Breast epithelium (tissue), 3 donors: ENCODE measurements at regions not wholly inside any gene's neighbourhood (a gene's known extent, or its start where the extent isn't known, plus 50 kb on each side); places are given as distances from the start of the nearest gene placed in this dataset.

Experiments
- POLR2AphosphoS5 ChIP-seq, 3 donors: sonication (generic); formaldehyde crosslinking; IDR thresholded peaks; one replicate each; pipeline ENCODE4 v1.6.1; 2017; ENCODE audit warnings: antibody characterized with exemption in 3 of 3
- TF ChIP-seq, protein P1 (sequence below), 3 donors: fragments of 450-650 bp; IDR thresholded peaks; one replicate each; pipeline ENCODE4 v1.5.1; 2016 to 2017; ENCODE audit warnings: antibody characterized with exemption in 3 of 3, mild to moderate bottlenecking in 3 of 3, moderate library complexity in 3 of 3

DNA sequence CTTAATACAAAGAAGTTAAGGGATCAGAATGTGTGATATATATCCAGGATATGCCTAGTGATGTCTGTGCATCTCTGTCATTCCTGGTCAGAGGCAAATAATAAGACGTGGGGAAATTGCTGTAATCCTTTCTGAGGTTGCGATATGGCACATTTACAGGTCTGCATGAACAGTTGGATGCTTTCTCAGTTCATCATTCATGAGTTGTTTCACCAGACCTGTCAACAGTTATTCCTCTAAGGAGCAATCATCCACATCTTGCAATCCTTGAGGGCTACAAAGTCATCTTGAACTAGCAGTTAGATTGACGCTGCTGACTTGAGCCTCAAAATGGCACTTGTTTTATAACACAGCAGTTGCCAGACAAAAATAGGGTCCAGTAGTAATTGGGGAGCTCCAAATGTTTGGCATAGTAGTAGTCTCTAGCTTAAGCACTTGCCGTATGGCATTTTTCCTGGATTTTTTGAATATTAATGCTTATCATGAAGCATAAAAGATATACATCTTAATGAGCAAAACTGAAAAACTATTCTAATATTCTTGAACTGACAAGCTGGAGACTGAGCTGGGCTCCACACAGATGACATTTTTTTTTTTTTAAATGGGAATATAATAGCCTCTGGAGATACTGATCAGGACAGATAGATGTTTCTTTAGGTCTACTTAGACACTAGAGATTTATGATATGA lies 761.7 kb downstream of the VGLL3 start:
- TF ChIP-seq, protein P1, sequence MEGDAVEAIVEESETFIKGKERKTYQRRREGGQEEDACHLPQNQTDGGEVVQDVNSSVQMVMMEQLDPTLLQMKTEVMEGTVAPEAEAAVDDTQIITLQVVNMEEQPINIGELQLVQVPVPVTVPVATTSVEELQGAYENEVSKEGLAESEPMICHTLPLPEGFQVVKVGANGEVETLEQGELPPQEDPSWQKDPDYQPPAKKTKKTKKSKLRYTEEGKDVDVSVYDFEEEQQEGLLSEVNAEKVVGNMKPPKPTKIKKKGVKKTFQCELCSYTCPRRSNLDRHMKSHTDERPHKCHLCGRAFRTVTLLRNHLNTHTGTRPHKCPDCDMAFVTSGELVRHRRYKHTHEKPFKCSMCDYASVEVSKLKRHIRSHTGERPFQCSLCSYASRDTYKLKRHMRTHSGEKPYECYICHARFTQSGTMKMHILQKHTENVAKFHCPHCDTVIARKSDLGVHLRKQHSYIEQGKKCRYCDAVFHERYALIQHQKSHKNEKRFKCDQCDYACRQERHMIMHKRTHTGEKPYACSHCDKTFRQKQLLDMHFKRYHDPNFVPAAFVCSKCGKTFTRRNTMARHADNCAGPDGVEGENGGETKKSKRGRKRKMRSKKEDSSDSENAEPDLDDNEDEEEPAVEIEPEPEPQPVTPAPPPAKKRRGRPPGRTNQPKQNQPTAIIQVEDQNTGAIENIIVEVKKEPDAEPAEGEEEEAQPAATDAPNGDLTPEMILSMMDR (IDR thresholded peaks at IDR 0.05): no peak
- no peak for TF ChIP-seq POLR2AphosphoS5 (IDR thresholded peaks at IDR 0.05)
